Astrocyte of the spinal cord (primary cell): ENCODE measurements at regions not wholly inside any gene's neighbourhood (a gene's known extent, or its start where the extent isn't known, plus 50 kb on each side); places are given as distances from the start of the nearest gene placed in this dataset.

Experiments
- DNase-seq: peaks from one replicate; pipeline ENCODE4 v3.0.0; 2011; ENCODE audit warnings: low read depth, low spot score
- H3K4me3 ChIP-seq: 2 replicates; pipeline ENCODE4 v1.5.1; 2011; ENCODE audit warnings: low read depth, mild to moderate bottlenecking, low read length, moderate library complexity
- in situ Hi-C: cut with HindIII; loops from 2 replicates; pipeline ENCODE4 v1.10.0; 2017; ENCODE audit warnings: low sequenced_read_pairs
- TF ChIP-seq, protein P1 (sequence below): IDR thresholded peaks from 2 replicates; pipeline ENCODE4 v1.5.1; 2012; ENCODE audit warnings: low read depth, mild to moderate bottlenecking, low read length, inconsistent platforms

DNA sequence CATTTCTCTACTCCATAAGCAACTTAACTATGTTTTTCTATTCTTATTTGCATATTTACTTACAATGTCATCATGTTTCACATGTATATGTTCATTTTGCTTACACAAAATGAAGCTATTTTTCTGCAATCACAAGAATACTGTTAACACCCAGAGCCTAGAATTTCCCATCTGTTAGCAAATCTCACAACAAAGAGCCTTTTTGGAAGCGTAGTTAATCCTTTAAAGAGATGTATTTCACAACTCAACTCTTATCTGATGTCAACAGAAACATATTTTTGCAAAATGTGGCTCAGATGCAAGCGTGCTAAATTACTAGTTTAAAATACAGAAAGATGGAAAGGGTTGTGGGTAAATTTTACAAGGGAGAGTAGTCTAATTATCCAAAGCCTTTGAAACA lies 110.6 kb upstream of the COL1A2 start:
- in situ Hi-C loops = no loop called here
- no peak overlapping the region for H3K4me3 ChIP-seq
- no peak for DNase-seq
- TF ChIP-seq, protein P1, sequence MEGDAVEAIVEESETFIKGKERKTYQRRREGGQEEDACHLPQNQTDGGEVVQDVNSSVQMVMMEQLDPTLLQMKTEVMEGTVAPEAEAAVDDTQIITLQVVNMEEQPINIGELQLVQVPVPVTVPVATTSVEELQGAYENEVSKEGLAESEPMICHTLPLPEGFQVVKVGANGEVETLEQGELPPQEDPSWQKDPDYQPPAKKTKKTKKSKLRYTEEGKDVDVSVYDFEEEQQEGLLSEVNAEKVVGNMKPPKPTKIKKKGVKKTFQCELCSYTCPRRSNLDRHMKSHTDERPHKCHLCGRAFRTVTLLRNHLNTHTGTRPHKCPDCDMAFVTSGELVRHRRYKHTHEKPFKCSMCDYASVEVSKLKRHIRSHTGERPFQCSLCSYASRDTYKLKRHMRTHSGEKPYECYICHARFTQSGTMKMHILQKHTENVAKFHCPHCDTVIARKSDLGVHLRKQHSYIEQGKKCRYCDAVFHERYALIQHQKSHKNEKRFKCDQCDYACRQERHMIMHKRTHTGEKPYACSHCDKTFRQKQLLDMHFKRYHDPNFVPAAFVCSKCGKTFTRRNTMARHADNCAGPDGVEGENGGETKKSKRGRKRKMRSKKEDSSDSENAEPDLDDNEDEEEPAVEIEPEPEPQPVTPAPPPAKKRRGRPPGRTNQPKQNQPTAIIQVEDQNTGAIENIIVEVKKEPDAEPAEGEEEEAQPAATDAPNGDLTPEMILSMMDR = no peak

- no peak for DNase-seq
- in situ Hi-C loops = no loop called here
- TF ChIP-seq, protein P1 = no peak
- no peak overlapping the region for H3K4me3 ChIP-seq
Observed at GRCh38 chr7:94286111-94286510, 108.6 kb upstream of the COL1A2 start.

- in situ Hi-C loops = no loop called here
- no peak for DNase-seq
- no peak overlapping the region for H3K4me3 ChIP-seq
- TF ChIP-seq, protein P1 = no peak
Observed at GRCh38 chr7:94288096-94288495, 106.6 kb upstream of the COL1A2 start.

GRCh38 chr7:94289071-94289470 lies 105.6 kb upstream of the COL1A2 start:
- TF ChIP-seq, protein P1 = peak; percentile 100
- peak; percentile 90 for DNase-seq
- in situ Hi-C loops = no loop called here
- no peak overlapping the region for H3K4me3 ChIP-seq

DNA sequence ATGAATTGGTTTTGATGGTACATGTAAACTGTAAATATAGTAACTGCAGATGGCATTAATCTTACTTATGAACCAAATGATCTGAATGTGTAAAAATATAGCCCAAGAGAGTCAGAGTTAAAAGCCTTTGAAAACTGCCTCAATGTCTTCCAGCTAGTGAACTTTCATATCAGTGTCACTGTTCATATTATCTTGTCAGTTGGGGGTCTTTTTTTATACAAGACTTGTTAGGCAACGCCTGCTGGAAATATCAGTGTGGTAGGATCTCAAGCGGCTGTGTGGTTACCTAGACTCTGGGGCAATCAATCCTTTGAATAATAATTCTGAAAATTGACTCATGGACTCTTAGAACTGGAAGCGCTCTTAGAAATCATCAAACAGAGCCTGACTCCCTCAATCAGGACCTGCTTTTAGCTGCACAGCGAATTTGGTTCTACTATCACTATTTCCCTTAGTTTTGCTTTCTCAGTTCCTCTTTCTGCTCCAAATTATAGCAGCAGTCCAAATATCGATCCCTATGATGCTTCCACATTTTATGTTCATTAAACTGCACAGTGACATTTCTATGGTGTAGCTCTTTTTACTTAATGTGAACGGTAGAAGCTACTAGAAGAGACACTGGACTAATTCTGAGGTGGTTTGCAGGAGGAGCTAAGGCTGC lies 100.1 kb upstream of the COL1A2 start:
- in situ Hi-C loops = no loop called here
- no peak overlapping the region for H3K4me3 ChIP-seq
- TF ChIP-seq, protein P1 = no peak
- DNase-seq = no peak

GRCh38 chr7:94295850-94296249 lies 98.8 kb upstream of the COL1A2 start:
- in situ Hi-C loops = no loop called here
- DNase-seq = peak; percentile 88
- TF ChIP-seq, protein P1 = peak; percentile 67
- peak overlapping the region; percentile 8 for H3K4me3 ChIP-seq
